HG02885 (cell line): ENCODE measurements at regions not wholly inside any gene's neighbourhood (a gene's known extent, or its start where the extent isn't known, plus 50 kb on each side); places are given as distances from the start of the nearest gene placed in this dataset.

ENCODE experiments used
- ATAC-seq: cut with Tn5 transposase; IDR thresholded peaks from one replicate; pipeline ENCODE4 v1.9.1; 2021; ENCODE audit warnings: mild to moderate bottlenecking; ENCODE audit not compliant: unreplicated experiment, poor library complexity

- no peak for ATAC-seq
Measured at GRCh38 chr5:121288781-121289180, 562.9 kb upstream of the FTMT start.

GRCh38 chr5:121292664-121293063 is 559.0 kb upstream of the FTMT start:
- ATAC-seq = no peak

GRCh38 chr5:121296356-121296755 is 555.3 kb upstream of the FTMT start:
- no peak for ATAC-seq

DNA sequence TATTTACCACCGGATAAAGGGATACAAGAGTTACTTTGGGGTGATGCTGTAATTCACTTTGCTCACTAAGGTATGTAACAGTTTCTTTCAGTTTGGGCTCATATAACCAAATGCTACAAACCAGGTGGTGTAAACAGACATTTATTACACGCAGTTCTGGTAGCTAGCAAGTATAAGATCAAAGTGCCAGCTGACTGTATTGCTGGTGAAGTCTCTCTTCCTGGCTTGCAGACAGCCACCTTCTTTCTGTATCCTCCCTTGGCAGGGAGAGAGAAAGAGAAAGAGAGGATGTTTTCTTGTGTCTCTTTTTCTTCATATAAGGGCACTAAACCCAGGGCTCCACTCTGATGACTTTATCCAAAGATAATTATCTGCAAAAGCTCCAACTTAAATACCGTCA is 552.5 kb upstream of the FTMT start:
- no peak for ATAC-seq

GRCh38 chr5:121304838-121305237 is 546.8 kb upstream of the FTMT start:
- no peak for ATAC-seq

DNA sequence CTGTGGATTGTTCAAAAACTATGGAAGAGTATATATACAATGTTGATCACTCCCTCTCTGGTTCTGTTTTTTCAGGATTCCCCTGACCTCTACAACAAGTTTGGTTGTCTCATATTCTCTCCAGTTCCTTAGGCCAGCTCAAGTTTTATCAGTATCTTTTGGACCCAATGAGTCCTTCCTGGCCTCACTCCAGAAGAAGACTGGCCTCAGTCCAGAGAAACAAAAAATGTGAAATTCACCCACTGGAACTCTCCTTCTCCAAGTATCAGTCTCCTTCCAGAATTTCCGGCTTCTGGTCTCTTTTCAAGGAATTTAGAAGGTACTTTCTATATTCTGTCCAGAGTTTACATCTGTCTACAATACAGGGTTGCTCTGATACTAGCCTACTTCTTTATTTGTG is 537.8 kb upstream of the FTMT start:
- no peak for ATAC-seq

GRCh38 chr5:121315786-121316185 is 535.9 kb upstream of the FTMT start:
- ATAC-seq = no peak

- no peak for ATAC-seq
Measured at GRCh38 chr5:121319292-121319691, 532.4 kb upstream of the FTMT start.

- no peak for ATAC-seq
Measured at GRCh38 chr5:121325930-121326329, 525.8 kb upstream of the FTMT start.

- peak; percentile 61 for ATAC-seq
Measured at GRCh38 chr5:121350181-121350930, 501.3 kb upstream of the FTMT start.

DNA sequence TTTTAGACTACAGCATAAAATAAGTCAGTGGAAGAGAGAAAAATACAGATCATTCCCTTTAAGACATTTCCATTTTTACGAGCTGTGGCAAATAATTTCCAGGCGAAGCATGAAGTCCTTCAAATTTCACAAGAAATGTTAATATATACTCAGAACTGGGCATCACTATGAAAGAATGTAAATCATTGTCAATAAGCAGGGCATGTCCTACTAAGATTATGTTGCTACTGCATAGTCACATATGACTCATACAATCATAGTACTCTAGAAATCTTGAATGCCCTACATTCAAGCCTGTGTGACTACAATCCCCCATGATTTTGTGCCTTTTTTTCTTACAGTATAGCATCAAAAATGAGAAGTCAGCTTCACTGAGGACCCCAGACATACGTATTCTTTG is 485.2 kb upstream of the FTMT start:
- ATAC-seq = no peak

DNA sequence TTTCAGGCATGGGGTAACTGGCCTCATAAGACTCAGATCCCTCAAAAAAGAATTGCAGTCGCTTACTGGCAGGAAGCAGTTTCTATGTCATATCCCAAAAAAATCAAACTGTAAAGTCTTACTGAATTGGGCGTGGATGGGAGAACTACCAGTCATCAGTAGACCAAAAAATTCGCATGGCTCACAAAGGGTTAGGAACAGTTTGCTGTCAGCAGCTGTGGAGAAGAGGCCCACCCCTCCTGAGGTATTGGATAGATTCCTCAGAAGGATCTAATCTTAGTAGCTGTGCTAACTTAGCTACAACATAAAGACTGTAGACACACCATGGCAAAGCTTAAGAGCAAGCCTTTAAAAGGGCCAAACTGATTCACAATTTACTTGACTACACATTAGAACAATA is 478.3 kb upstream of the FTMT start:
- ATAC-seq = no peak

DNA sequence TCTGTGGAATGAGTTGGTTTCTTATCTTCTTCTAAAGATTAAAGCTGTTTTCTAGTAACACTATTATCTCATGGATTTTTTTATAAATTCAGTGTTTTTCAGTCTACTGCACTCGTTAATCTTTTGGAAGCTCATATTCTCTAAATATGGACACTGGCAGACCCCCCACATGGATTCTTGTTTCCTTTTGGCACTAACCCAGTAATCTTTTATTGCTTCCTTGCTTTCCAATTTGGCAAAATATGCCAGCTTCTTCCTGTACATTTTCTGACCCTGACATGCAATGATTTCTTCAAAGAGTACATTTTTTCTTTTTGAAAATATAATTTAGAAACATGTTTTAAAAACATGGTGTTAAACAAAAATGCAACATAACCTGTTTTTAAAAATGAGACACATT is 474.2 kb upstream of the FTMT start:
- no peak for ATAC-seq

DNA sequence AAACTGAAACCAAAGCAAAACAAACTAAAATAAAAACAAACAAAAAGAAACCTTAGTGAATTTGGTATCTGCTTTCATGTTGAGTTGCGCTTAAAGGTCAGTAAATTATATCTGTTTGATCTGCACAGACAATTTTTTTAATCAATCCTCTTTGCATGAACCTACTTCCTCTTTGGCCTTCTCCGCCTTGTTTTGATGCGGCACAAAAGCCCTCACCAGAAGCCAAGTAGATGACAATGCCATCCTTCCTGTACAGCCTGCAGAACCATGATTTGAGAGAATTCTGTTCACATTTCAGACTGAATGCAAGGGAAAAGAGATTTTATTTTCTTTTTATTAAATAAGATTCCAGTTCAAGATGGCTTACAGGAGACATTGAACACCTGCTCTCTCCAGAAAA is 473.6 kb upstream of the FTMT start:
- no peak for ATAC-seq

DNA sequence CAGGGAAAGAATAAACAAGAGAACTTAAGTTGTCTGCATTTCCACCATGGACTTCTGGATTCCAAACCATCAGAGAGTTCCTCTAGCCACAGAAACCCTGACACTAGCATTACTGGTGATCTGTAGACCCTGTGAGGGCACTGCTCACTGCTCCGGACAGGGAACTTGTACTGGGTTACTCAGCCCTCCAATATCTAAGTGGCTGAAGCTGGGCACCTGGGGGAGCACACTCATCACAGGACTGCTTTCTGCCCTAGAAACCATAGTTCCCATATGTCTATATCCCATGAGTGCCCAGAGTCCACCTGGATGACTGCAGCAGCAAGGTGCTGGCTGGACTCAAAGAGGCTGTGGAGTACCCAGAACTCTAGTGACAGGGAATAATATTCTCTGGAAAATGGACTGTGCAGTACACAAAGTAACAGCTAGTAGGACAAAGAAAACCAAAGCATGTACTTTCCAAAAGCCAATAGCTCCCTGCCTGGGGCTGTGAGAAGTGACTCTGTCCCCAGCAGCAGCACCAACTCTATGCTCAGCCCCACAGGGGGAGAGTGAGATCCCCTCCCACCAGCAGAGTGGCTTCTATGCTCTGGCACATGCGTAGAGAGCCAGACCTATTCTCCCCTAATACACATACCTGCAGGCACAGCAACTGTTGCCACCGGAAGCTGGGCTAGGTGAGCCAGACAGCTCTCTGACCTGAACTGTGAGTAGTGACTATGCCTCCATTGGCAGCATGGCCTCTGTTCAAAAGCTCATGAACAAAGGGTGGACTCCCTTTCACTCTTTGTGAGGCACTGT is 472.9 kb upstream of the FTMT start:
- ATAC-seq = no peak

- no peak for ATAC-seq
Measured at GRCh38 chr5:121380066-121380465, 471.6 kb upstream of the FTMT start.

DNA sequence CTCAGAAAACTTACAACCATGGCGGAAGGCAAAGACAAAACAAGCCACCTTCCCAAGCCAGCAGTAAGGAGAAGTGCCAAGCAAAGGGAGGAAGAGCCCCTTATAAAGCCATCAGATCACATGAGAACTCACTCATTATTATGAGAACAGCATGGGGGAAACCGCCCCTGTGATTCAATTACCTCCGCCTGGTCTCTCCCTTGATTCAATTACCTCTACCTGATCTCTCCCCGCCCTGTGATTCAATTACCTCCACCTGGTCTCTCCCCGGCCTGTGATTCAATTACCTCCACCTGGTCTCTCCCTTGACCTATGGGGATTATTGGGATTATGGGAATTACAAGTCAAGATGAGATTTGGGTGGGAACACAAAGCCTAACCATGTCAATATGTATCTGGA is 467.3 kb upstream of the FTMT start:
- ATAC-seq = no peak

DNA sequence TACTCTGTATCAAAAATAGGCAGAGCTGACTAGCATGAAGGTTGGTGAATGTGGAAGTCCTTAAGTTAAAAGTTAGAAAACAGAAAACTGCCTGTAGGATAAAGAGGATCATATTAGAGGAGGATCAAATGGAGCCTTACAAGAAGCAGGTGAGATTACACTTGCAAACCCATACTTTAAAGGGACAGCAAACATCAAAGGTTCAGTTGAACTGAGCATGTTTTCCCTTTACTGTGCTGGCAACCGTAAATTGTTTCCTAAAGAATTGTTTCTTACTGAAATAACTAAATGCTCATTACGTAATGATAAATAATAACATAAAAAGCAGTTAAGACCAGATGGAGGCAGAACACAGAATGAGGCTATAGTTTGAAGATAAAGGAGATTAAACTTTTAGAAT is 465.3 kb upstream of the FTMT start:
- no peak for ATAC-seq

- ATAC-seq = no peak
Measured at GRCh38 chr5:121396716-121397115, 455.0 kb upstream of the FTMT start.

- peak; percentile 92 for ATAC-seq
Measured at GRCh38 chr5:121399879-121400278, 451.8 kb upstream of the FTMT start.

DNA sequence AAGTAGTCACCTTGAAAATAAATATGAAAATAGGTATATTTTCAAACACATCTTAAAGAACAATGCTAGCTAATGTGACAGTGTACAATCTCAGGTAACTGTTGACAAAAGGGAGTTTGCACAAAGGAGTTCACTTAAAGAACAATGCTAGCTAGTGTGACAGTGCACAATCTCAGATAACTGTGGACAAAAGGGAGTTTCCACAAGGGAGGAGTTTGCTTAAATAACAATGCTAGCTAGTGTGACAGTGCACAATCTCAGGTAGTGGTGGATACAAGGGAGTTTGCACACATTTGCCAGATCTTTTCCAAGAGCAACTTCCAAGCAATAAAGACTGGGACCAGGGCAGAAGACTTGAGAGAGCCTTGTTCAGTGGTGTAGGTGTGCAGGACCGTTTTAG is 442.9 kb upstream of the FTMT start:
- peak; percentile 98 for ATAC-seq

- no peak for ATAC-seq
Measured at GRCh38 chr5:121415270-121415669, 436.4 kb upstream of the FTMT start.
